Astrocyte (in vitro differentiated cells and primary cell): ENCODE measurements at regions not wholly inside any gene's neighbourhood (a gene's known extent, or its start where the extent isn't known, plus 50 kb on each side); places are given as distances from the start of the nearest gene placed in this dataset.

ENCODE experiments used
- CTCF ChIP-seq: IDR thresholded peaks from 2 replicates; pipeline ENCODE4 v1.5.1; 2011; ENCODE audit warnings: low read depth, mild to moderate bottlenecking, inconsistent platforms, low read length, moderate library complexity; ENCODE audit not compliant: insufficient read depth
- EZH2 ChIP-seq: IDR thresholded peaks from 2 replicates; pipeline ENCODE4 v1.6.1; 2012; ENCODE audit warnings: mild to moderate bottlenecking, low read length, inconsistent platforms; ENCODE audit not compliant: insufficient read depth

- TF ChIP-seq CTCF (no peak), EZH2 (no peak)
These were observed 80.0 kb upstream of the PUM3 start for GRCh38 chr9:2923766-2924379.
